AG04450 (cell line): ENCODE measurements at regions not wholly inside any gene's neighbourhood (a gene's known extent, or its start where the extent isn't known, plus 50 kb on each side); places are given as distances from the start of the nearest gene placed in this dataset.
"Not testable (repeated sequence)": the region's sequence is repeated elsewhere in the genome, so short reads cannot be mapped to it uniquely, and the experiment has no call there.

ENCODE experiments used
- CTCF ChIA-PET: fragments of 300-600, 350-600 bp; formaldehyde crosslinking; extraction: SDS; loops from one replicate; lab custom pipeline; 2022; ENCODE audit warnings: antibody characterized with exemption, inconsistent platforms; lab: Charles Lee
- POLR2A ChIA-PET: fragments of 350-600 bp; formaldehyde crosslinking; extraction: SDS; loops from one replicate; lab custom pipeline; 2021; ENCODE audit warnings: antibody characterized with exemption, inconsistent platforms; lab: Yijun Ruan, JAX
- DNase-seq: peaks from one replicate; pipeline ENCODE4 v3.0.0-alpha.2; 2011; ENCODE audit warnings: low read depth, low spot score
- H3K27ac ChIP-seq: one replicate; pipeline ENCODE4 v1.5.1; 2012; ENCODE audit warnings: low read depth, low read length, control low read depth
- H3K27me3 ChIP-seq: one replicate; pipeline ENCODE4 v1.6.0; 2012; ENCODE audit warnings: low read length; ENCODE audit not compliant: control insufficient read depth, insufficient read depth
- H3K4me3 ChIP-seq: 2 replicates; pipeline ENCODE4 v1.5.1; 2011; ENCODE audit warnings: mild to moderate bottlenecking, low read depth, low read length, control low read depth
- H3K9me3 ChIP-seq: 2 replicates; pipeline ENCODE4 v1.5.1; 2012; ENCODE audit warnings: low read length; ENCODE audit not compliant: control insufficient read depth, insufficient read depth
- CTCF ChIP-seq: IDR thresholded peaks from 2 replicates; pipeline ENCODE4 v1.5.1; 2011; ENCODE audit warnings: low read depth, low read length, control low read depth, inconsistent platforms

- DNase-seq: peak; percentile 41
- peak; percentile 70 for TF ChIP-seq CTCF
- H3K27me3 ChIP-seq: no peaks in the 10 kb centered on the region
- H3K4me3 ChIP-seq: peak overlapping the region; percentile 14
- H3K27ac ChIP-seq: peak overlapping the region; percentile 49
- H3K9me3 ChIP-seq: no peaks in the 10 kb centered on the region
- POLR2A ChIA-PET: no interaction called here
- CTCF ChIA-PET: interaction anchor here (0.6 to 1.7 kb wide), 19 partner anchors 9 to 633 kb away, joined by 3 to 10 read pairs (median 3); no protein-coding TSS in a partner anchor
These were observed 206.5 kb upstream of the PRKCQ start for GRCh38 chr10:6786579-6787031.

DNA sequence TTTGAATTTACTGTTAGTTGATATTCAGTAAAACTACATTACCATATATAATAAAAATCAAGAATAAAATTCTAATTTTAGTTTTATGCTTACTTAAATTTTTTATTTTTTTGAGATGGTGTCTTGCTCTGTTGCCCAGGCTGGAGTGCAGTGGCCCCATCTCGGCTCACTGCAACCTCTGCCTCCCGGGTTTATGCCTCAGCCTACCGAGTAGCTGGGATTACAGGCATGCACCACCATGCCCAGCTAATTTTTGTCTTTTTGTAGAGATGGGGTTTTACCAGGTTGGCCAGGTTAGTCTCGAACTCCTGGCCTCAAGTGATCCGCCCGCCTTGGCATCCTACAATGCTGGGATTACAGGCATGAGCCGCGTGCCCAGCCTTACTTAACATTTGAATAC lies 204.4 kb upstream of the PRKCQ start:
- DNase-seq, H3K27ac ChIP-seq, H3K27me3 ChIP-seq, POLR2A ChIA-PET, H3K9me3 ChIP-seq, H3K4me3 ChIP-seq: not testable (repeated sequence)
- CTCF ChIA-PET: interaction anchor here (0.7 to 1.6 kb wide), 2 partner anchors 10 to 136 kb away, joined by 3 to 5 read pairs; no protein-coding TSS in a partner anchor

DNA sequence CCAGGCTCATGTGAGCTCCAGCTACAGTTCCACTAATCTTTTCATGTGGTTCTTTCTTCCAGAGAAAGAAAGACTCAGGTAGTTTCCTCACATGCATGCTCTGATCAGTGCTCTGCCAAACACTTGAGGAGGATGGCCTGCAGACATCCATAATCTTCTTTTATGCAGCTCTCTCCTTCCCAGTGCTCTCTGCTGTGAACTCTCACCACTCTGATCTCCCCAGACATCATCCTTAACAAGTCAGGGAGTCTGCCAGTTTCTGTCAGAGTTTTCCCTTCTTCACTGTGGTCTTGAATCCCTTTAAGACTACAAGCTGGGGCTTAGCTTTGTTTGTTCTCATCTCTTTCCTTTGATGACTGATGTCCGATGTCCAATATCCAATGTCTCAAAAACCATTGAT lies 203.4 kb upstream of the PRKCQ start:
- DNase-seq: no peak
- ChIA-PET POLR2A (no interaction called here), CTCF (interaction anchor here (0.8 to 1.5 kb wide), 2 partner anchors 11 to 633 kb away, joined by 3 to 6 read pairs; no protein-coding TSS in a partner anchor)
- Histone ChIP-seq H3K9me3 (no peaks in the 10 kb centered on the region), H3K4me3 (no peak overlapping the region), H3K27ac (no peak overlapping the region), H3K27me3 (no peaks in the 10 kb centered on the region)
- TF ChIP-seq CTCF: no peak

DNA sequence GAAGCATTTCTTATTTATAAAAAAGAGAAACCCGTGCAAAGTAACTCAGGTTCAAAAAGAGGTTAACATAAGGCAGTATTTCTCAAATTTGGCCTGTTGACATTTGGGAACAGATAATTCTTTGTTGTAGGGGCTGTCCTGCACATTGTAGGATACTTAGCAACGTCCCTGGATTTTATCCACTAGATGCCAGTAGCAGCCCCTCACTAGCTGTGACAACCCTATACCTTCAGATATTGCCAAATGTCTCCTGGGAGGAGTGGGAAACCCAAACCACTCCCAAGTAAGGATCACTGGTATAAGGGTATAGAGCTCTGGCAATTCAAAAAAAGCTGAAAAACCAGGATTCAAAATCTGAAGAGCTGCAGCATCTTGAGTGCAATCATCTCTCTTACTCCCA lies 202.3 kb upstream of the PRKCQ start:
- no peak for DNase-seq
- Histone ChIP-seq H3K27ac (no peak overlapping the region), H3K4me3 (no peak overlapping the region), H3K9me3 (no peaks in the 10 kb centered on the region), H3K27me3 (no peaks in the 10 kb centered on the region)
- TF ChIP-seq CTCF: no peak
- CTCF ChIA-PET: interaction anchor here (0.9 to 1.5 kb wide), 2 partner anchors 9 to 634 kb away, joined by 4 to 6 read pairs; no protein-coding TSS in a partner anchor
- POLR2A ChIA-PET: no interaction called here

GRCh38 chr10:6781133-6781770 lies 201.2 kb upstream of the PRKCQ start:
- no peak for TF ChIP-seq CTCF
- Histone ChIP-seq H3K27ac (no peak overlapping the region), H3K9me3 (no peaks in the 10 kb centered on the region), H3K27me3 (no peaks in the 10 kb centered on the region), H3K4me3 (no peak overlapping the region)
- no peak for DNase-seq
- CTCF ChIA-PET: interaction anchor here (0.7 kb wide), 1 partner anchor 906 kb away, joined by 3 read pairs; no protein-coding TSS in a partner anchor
- POLR2A ChIA-PET: no interaction called here
